ENCODE measurements at regions not wholly inside any gene's neighbourhood (a gene's known extent, or its start where the extent isn't known, plus 50 kb on each side); places are given as distances from the start of the nearest gene placed in this dataset. TPM values are rescaled to one million over a fixed set of nuclear protein-coding genes. Genes with fewer than 3 reads are reported as not detected.

GRCh38 chr10:52858722-52859121 lies 86.1 kb upstream of the MBL2 start:
- intact Hi-C loops (cut with DNase I; ENCODE audit: low total_unique reads), result no loop called here
- TF ChIP-seq POLR2A (IDR thresholded peaks at IDR 0.05), result no peak
- TF ChIP-seq CTCF (IDR thresholded peaks at IDR 0.05), result no peak

GRCh38 chr10:52855546-52856325 lies 83.2 kb upstream of the MBL2 start:
- TF ChIP-seq CTCF (IDR thresholded peaks at IDR 0.05) (no peak), POLR2A (IDR thresholded peaks at IDR 0.05) (no peak)
- Histone ChIP-seq H3K27me3 (no peaks in the 10 kb centered on the region), H3K27ac (no peak overlapping the region), H3K36me3 (no peaks in the 10 kb centered on the region), H3K9me3 (no peaks in the 10 kb centered on the region), H3K4me3 (no peak overlapping the region), H3K4me1 (no peaks in the 10 kb centered on the region)
- no peak for DNase-seq
- intact Hi-C loops (cut with DNase I; ENCODE audit: low total_unique reads), result no loop called here

More at GRCh38 chr10:52858722-52859121, 86.1 kb upstream of the MBL2 start:
- no peaks in the 10 kb centered on the region for H3K36me3 ChIP-seq
- H3K4me3 ChIP-seq, result no peak overlapping the region
- no peaks in the 10 kb centered on the region for H3K9me3 ChIP-seq
- H3K27ac ChIP-seq, result no peak overlapping the region
- H3K27me3 ChIP-seq, result no peaks in the 10 kb centered on the region
- H3K4me1 ChIP-seq, result no peaks in the 10 kb centered on the region
- DNase-seq, result no peak

- Histone ChIP-seq H3K27ac (no peak overlapping the region), H3K9me3 (no peaks in the 10 kb centered on the region), H3K36me3 (no peaks in the 10 kb centered on the region), H3K27me3 (no peaks in the 10 kb centered on the region), H3K4me1 (no peaks in the 10 kb centered on the region), H3K4me3 (no peak overlapping the region)
- TF ChIP-seq CTCF (IDR thresholded peaks at IDR 0.05) (no peak), POLR2A (IDR thresholded peaks at IDR 0.05) (no peak)
- intact Hi-C loops (cut with DNase I; ENCODE audit: low total_unique reads), result no loop called here
- DNase-seq, result no peak
These were observed 81.1 kb upstream of the MBL2 start for GRCh38 chr10:52853704-52854103.

- Histone ChIP-seq H3K4me1 (no peaks in the 10 kb centered on the region), H3K27me3 (no peaks in the 10 kb centered on the region), H3K4me3 (no peak overlapping the region), H3K27ac (no peak overlapping the region), H3K36me3 (no peaks in the 10 kb centered on the region), H3K9me3 (no peaks in the 10 kb centered on the region)
- intact Hi-C loops (cut with DNase I; ENCODE audit: low total_unique reads), result no loop called here
- TF ChIP-seq CTCF (IDR thresholded peaks at IDR 0.05), result no peak
- no peak for TF ChIP-seq POLR2A (IDR thresholded peaks at IDR 0.05)
- DNase-seq, result no peak
These were observed 64.2 kb upstream of the MBL2 start for GRCh38 chr10:52836816-52837215.

Small RNA genes lying in the stretch of these regions (small RNA-seq; reads per million reads assigned to genes)
- gene RF00019, result not detected
- gene RNA5SP318, result not detected
- not detected for gene SNRPEP8
